HepG2 (cell line): ENCODE measurements at regions not wholly inside any gene's neighbourhood (a gene's known extent, or its start where the extent isn't known, plus 50 kb on each side); places are given as distances from the start of the nearest gene placed in this dataset.

Experiments
- ATAC-seq: fragments of 200-7000 bp; cut with Tn5 transposase; 3 replicates; pipeline ENCODE4 v1.9.1; 2020; ENCODE audit warnings: mild to moderate bottlenecking, moderate library complexity
- BruUV-seq: library from RNA; stranded (reverse); fragments of 400-500 nt; replicated peaks from 2 replicates; lab custom pipeline; 2021; lab: Mats Ljungman, UMichigan
- CTCF ChIA-PET: fragments of 300-600 bp; formaldehyde crosslinking; extraction: SDS; loops from one replicate; lab custom pipeline; 2021; ENCODE audit warnings: low total read pairs, inconsistent platforms, low intra/inter-chr PET ratio; lab: Yijun Ruan, JAX
- POLR2A ChIA-PET: fragments of 350-600 bp; sonication (Branson Sonifier 250); formaldehyde crosslinking; loops from one replicate; lab custom pipeline; 2020; ENCODE audit warnings: antibody characterized with exemption, inconsistent platforms; lab: Yijun Ruan, JAX
- DNase-seq: peaks from one replicate; pipeline ENCODE4 v3.0.0-alpha.2; 2015; ENCODE audit warnings: low spot score
- FAIRE-seq: peaks from 3 replicates; lab custom pipeline; 2011; peaks lifted over from hg19 to GRCh38; lab: Jason Lieb, UNC
- H2AFZ ChIP-seq: one replicate; pipeline ENCODE4 v1.6.1; 2011; ENCODE audit warnings: low read length, inconsistent platforms
- H3K27ac ChIP-seq: fragments of 300-600 bp; 3 replicates; pipeline ENCODE4 v1.8.0; 2011; ENCODE audit warnings: mixed run types, mild to moderate bottlenecking, mixed read lengths, low read length, inconsistent platforms; ENCODE audit not compliant: insufficient read depth; ENCODE audit errors: extremely low read length
- H3K27me3 ChIP-seq, 2 experiments: fragments of 200-600 bp in 1 of 2; 2 replicates in 1 of 2; 3 replicates in 1 of 2; pipeline versions ENCODE4 v1.6.0 to v1.8.0; 2011; ENCODE audit warnings: low read length in 2 of 2, mild to moderate bottlenecking in 2 of 2, moderate library complexity in 2 of 2, inconsistent platforms in 1 of 2; ENCODE audit not compliant: insufficient read depth in 2 of 2, control insufficient read depth in 1 of 2
- H3K36me3 ChIP-seq, 2 experiments: fragments of 200-600 bp in 1 of 2; replicated peaks in 1 of 2; 2 replicates in 1 of 2; 3 replicates in 1 of 2; pipeline versions ENCODE4 v1.5.1 to v1.8.0; 2011; ENCODE audit warnings: low read length in 2 of 2, inconsistent platforms in 1 of 2; ENCODE audit not compliant: insufficient read depth in 2 of 2, control insufficient read depth in 1 of 2
- H3K4me1 ChIP-seq: 2 replicates; pipeline ENCODE4 v1.5.1; 2012; ENCODE audit warnings: low read length, inconsistent platforms; ENCODE audit not compliant: insufficient read depth
- H3K4me2 ChIP-seq: 2 replicates; pipeline ENCODE4 v1.6.0; 2011; ENCODE audit warnings: low read depth, low read length, inconsistent platforms
- H3K4me3 ChIP-seq, 3 experiments: fragments of 200-600 bp in 1 of 3; sonication (generic), shearing (Covaris generic) in 1 of 3; replicated peaks in 1 of 3; 2 replicates each; pipeline ENCODE4 v1.5.1; 2011 to 2016; ENCODE audit warnings: low read length in 3 of 3, inconsistent platforms in 2 of 3, low read depth in 2 of 3, mild to moderate bottlenecking in 2 of 3, control low read depth in 1 of 3, mixed read lengths in 1 of 3; ENCODE audit not compliant: insufficient read depth in 1 of 3
- H3K79me2 ChIP-seq: one replicate; pipeline ENCODE4 v1.6.1; 2011; ENCODE audit warnings: low read length, inconsistent platforms; ENCODE audit not compliant: insufficient read depth
- H3K9ac ChIP-seq: 2 replicates; pipeline ENCODE4 v1.6.0; 2011; ENCODE audit warnings: mild to moderate bottlenecking, low read depth, low read length, inconsistent platforms; ENCODE audit not compliant: insufficient read depth
- H3K9me3 ChIP-seq: 2 replicates; pipeline ENCODE4 v1.5.1; 2012; ENCODE audit warnings: mild to moderate bottlenecking, low read length
- H4K20me1 ChIP-seq: 2 replicates; pipeline ENCODE4 v1.6.0; 2011; ENCODE audit warnings: inconsistent platforms, mild to moderate bottlenecking, low read length, moderate library complexity; ENCODE audit not compliant: insufficient read depth
- ASH2L ChIP-seq: fragments of 300-600, 200-600 bp; sonication (generic); IDR thresholded peaks from 2 replicates; pipeline ENCODE4 v1.7.0; 2017; ENCODE audit warnings: low read depth, mild to moderate bottlenecking, moderate library complexity, mixed read lengths, low read length; ENCODE audit not compliant: insufficient read length
- ATM ChIP-seq: fragments of 450-650 bp; IDR thresholded peaks from 2 replicates; pipeline ENCODE4 v1.7.1; 2017; ENCODE audit warnings: mild to moderate bottlenecking, borderline replicate concordance
- MTA1 ChIP-seq: sonication (generic); formaldehyde crosslinking; IDR thresholded peaks from 2 replicates; pipeline ENCODE4 v1.4.0; 2020; ENCODE audit warnings: missing genetic modification reagents, mild to moderate bottlenecking, borderline replicate concordance
- MYC ChIP-seq: sonication (generic); formaldehyde crosslinking; IDR thresholded peaks from 2 replicates; pipeline ENCODE4 v1.9.0; 2021; ENCODE audit warnings: missing genetic modification reagents, borderline replicate concordance
- SCMH1 ChIP-seq: sonication (generic); formaldehyde crosslinking; IDR thresholded peaks from 2 replicates; pipeline ENCODE4 v1.9.0; 2021; ENCODE audit warnings: missing genetic modification reagents, mild to moderate bottlenecking, borderline replicate concordance
- SIX1 ChIP-seq: sonication (generic); formaldehyde crosslinking; IDR thresholded peaks from 2 replicates; pipeline ENCODE4 v1.4.0; 2020; ENCODE audit warnings: missing genetic modification reagents, borderline replicate concordance
- SNAPC2 ChIP-seq: sonication (generic); formaldehyde crosslinking; IDR thresholded peaks from 2 replicates; pipeline ENCODE4 v1.8.1; 2022; ENCODE audit warnings: mild to moderate bottlenecking, missing genetic modification reagents
- SNRNP70 ChIP-seq: fragments of 200-400 bp; formaldehyde crosslinking; IDR thresholded peaks from 2 replicates; pipeline ENCODE4 v1.6.1; 2017; ENCODE audit warnings: mild to moderate bottlenecking, low read depth, low read length, moderate library complexity
- ZKSCAN1 ChIP-seq: fragments of 150-350 bp; IDR thresholded peaks from 2 replicates; pipeline ENCODE4 v1.6.1; 2014; ENCODE audit warnings: low read length
- ZNF7 ChIP-seq: IDR thresholded peaks from 2 replicates; pipeline ENCODE4 v1.6.1; 2016; ENCODE audit warnings: missing biosample characterization, missing genetic modification reagents
- WGBS: methylation state at CpG from one replicate; pipeline ENCODE4 v1.1.6; 2017; ENCODE audit warnings: low lambda C conversion rate; 5-methylcytosine and 5-hydroxymethylcytosine counted together
- in situ Hi-C: cut with HindIII; loops from 2 replicates; pipeline ENCODE4 v1.10.0; 2017; ENCODE audit warnings: low pct_unique_long_range_greater_than_20kb; ENCODE audit not compliant: extremely low pct_ligation_motif_present
- intact Hi-C: fragments of 100-400 bp; cut with micrococcal nuclease; formaldehyde crosslinking; loops from one replicate; pipeline ENCODE4 v1.10.0; 2022; ENCODE audit not compliant: unreplicated experiment
- TF ChIP-seq, protein P1 (sequence below): sonication (generic); formaldehyde crosslinking; conservative IDR thresholded peaks from 2 replicates; pipeline ENCODE4 v1.4.0; 2020; ENCODE audit warnings: mild to moderate bottlenecking, missing genetic modification reagents, moderate library complexity
- TF ChIP-seq, protein P2 (sequence below): sonication (generic); formaldehyde crosslinking; IDR thresholded peaks from 2 replicates; pipeline ENCODE4 v1.8.0; 2022; ENCODE audit warnings: missing genetic modification reagents, low read depth, mild to moderate bottlenecking, borderline replicate concordance
- TF ChIP-seq, protein P3 (sequence below): sonication (generic); formaldehyde crosslinking; IDR thresholded peaks from 2 replicates; pipeline ENCODE4 v1.8.0; 2022; ENCODE audit warnings: mild to moderate bottlenecking, missing genetic modification reagents, moderate library complexity

DNA sequence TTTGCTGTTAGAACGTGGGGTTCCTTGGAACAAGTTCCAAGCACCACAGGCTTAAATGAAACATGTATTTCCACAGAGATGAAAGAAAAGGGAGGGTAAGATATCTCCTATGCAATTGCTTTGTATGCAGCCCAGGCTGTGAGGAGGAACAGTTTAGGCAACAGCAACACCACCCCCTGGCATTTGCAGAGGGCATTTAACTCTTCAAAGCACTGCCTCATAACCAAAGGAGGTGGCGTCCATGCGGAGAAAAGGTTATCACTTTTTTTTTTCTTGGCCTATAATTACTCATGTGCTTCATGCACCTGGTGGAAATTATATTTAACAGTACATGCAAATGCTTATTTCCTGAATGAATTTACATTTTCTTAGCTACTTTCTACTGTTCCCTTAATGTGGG lies 286.0 kb downstream of the LPIN1 start:
- Histone ChIP-seq H3K36me3 (no peaks in the 10 kb centered on the region), H3K4me3 (no peak overlapping the region), H3K27ac (no peak overlapping the region), H3K4me2 (no peak overlapping the region), H3K79me2 (no peaks in the 10 kb centered on the region), H3K27me3 (peaks cover 2 to 9% of the 10 kb centered on the region in 2 experiments; a peak in 2 of 5 replicates), H3K4me1 (no peaks in the 10 kb centered on the region), H4K20me1 (no peaks in the 10 kb centered on the region), H3K9me3 (no peaks in the 10 kb centered on the region), H3K9ac (no peak overlapping the region), H2AFZ (no peak overlapping the region)
- no TSS peak for BruUV-seq
- DNase-seq (no peak), FAIRE-seq (no peak), ATAC-seq (no peak)
- intact Hi-C loops (no loop called here), in situ Hi-C loops (no loop called here)
- ChIA-PET CTCF (no interaction called here), POLR2A (no interaction called here)
- 18% methylated on average over 3 of the region's 3 CpGs for WGBS
- no peak for TF ChIP-seq SIX1 (CRISPR knock-in tag)
- TF ChIP-seq, protein P1, sequence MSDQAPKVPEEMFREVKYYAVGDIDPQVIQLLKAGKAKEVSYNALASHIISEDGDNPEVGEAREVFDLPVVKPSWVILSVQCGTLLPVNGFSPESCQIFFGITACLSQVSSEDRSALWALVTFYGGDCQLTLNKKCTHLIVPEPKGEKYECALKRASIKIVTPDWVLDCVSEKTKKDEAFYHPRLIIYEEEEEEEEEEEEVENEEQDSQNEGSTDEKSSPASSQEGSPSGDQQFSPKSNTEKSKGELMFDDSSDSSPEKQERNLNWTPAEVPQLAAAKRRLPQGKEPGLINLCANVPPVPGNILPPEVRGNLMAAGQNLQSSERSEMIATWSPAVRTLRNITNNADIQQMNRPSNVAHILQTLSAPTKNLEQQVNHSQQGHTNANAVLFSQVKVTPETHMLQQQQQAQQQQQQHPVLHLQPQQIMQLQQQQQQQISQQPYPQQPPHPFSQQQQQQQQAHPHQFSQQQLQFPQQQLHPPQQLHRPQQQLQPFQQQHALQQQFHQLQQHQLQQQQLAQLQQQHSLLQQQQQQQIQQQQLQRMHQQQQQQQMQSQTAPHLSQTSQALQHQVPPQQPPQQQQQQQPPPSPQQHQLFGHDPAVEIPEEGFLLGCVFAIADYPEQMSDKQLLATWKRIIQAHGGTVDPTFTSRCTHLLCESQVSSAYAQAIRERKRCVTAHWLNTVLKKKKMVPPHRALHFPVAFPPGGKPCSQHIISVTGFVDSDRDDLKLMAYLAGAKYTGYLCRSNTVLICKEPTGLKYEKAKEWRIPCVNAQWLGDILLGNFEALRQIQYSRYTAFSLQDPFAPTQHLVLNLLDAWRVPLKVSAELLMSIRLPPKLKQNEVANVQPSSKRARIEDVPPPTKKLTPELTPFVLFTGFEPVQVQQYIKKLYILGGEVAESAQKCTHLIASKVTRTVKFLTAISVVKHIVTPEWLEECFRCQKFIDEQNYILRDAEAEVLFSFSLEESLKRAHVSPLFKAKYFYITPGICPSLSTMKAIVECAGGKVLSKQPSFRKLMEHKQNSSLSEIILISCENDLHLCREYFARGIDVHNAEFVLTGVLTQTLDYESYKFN (CRISPR knock-in tag), result no peak
- TF ChIP-seq MTA1 (CRISPR knock-in tag), result no peak
- TF ChIP-seq ATM, result no peak
- no peak for TF ChIP-seq SCMH1
- no peak for TF ChIP-seq ZNF7 (CRISPR knock-in tag)
- no peak for TF ChIP-seq SNRNP70
- TF ChIP-seq, protein P2, sequence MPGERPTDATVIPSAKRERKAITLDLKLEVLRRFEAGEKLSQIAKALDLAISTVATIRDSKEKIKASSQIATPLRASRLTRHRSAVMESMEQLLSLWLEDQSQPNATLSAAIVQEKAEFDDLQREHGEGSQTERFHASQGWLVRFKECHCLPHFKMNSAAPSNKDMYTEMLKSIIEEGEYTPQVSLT (CRISPR knock-in tag), result no peak
- no peak for TF ChIP-seq ZKSCAN1
- no peak for TF ChIP-seq MYC (CRISPR knock-in tag)
- no peak for TF ChIP-seq SNAPC2 (CRISPR knock-in tag)
- no peak for TF ChIP-seq ASH2L
- TF ChIP-seq, protein P3, sequence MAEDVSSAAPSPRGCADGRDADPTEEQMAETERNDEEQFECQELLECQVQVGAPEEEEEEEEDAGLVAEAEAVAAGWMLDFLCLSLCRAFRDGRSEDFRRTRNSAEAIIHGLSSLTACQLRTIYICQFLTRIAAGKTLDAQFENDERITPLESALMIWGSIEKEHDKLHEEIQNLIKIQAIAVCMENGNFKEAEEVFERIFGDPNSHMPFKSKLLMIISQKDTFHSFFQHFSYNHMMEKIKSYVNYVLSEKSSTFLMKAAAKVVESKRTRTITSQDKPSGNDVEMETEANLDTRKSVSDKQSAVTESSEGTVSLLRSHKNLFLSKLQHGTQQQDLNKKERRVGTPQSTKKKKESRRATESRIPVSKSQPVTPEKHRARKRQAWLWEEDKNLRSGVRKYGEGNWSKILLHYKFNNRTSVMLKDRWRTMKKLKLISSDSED (CRISPR knock-in tag), result no peak
